Coronary artery (tissue), 2 donors: ENCODE measurements at regions not wholly inside any gene's neighbourhood (a gene's known extent, or its start where the extent isn't known, plus 50 kb on each side); places are given as distances from the start of the nearest gene placed in this dataset.

Experiments
- DNase-seq: peaks from one replicate; pipeline ENCODE4 v3.0.0-alpha.2; 2017; ENCODE audit warnings: low spot score
- H3K27ac ChIP-seq, 2 donors: fragments of 200-600 bp; sonication (generic); one replicate each; pipeline ENCODE4 v1.5.1; 2016 to 2019
- H3K4me3 ChIP-seq: fragments of 200-600 bp; sonication (generic); 2 replicates; pipeline ENCODE4 v1.5.1; 2016; ENCODE audit warnings: mild to moderate bottlenecking, moderate library complexity
- CTCF ChIP-seq: fragments of 200-600 bp; sonication (generic); IDR thresholded peaks from one replicate; pipeline ENCODE4 v1.5.1; 2019; ENCODE audit warnings: antibody characterized with exemption

GRCh38 chr2:239669181-239669898 lies 268.5 kb upstream of the HDAC4 start:
- Histone ChIP-seq H3K27ac (no peak overlapping the region), H3K4me3 (no peak overlapping the region)
- no peak for DNase-seq
- TF ChIP-seq CTCF, result no peak

GRCh38 chr2:239668651-239669050 lies 267.8 kb upstream of the HDAC4 start:
- H3K4me3 ChIP-seq, result no peak overlapping the region
- H3K27ac ChIP-seq, result no peak overlapping the region
- no peak for TF ChIP-seq CTCF
- DNase-seq, result no peak

- no peak overlapping the region for H3K4me3 ChIP-seq
- no peak overlapping the region for H3K27ac ChIP-seq
- TF ChIP-seq CTCF, result no peak
- no peak for DNase-seq
These were observed 267.2 kb upstream of the HDAC4 start for GRCh38 chr2:239668042-239668441.

GRCh38 chr2:239667431-239667985 lies 266.7 kb upstream of the HDAC4 start:
- no peak for TF ChIP-seq CTCF
- peak; percentile 59 for DNase-seq
- no peak overlapping the region for H3K4me3 ChIP-seq
- H3K27ac ChIP-seq, result no peak overlapping the region

- Histone ChIP-seq H3K27ac (no peak overlapping the region), H3K4me3 (no peak overlapping the region)
- TF ChIP-seq CTCF, result no peak
- DNase-seq, result peak; percentile 47
These were observed 266.1 kb upstream of the HDAC4 start for GRCh38 chr2:239666855-239667376.

- H3K4me3 ChIP-seq, result no peak overlapping the region
- no peak for DNase-seq
- no peak overlapping the region for H3K27ac ChIP-seq
- TF ChIP-seq CTCF, result no peak
These were observed 265.4 kb upstream of the HDAC4 start for GRCh38 chr2:239666053-239666854.
